ENCODE measurements at regions not wholly inside any gene's neighbourhood (a gene's known extent, or its start where the extent isn't known, plus 50 kb on each side); places are given as distances from the start of the nearest gene placed in this dataset.

GRCh38 chr17:72534265-72534664, 413.4 kb downstream of the SOX9 start:
- DNase-seq (ENCODE audit: extremely low read depth, low read depth, low spot score) = no peak

- DNase-seq (ENCODE audit: extremely low read depth, low read depth, low spot score) = no peak
Measured at GRCh38 chr17:72534776-72535175, 414.0 kb downstream of the SOX9 start.

GRCh38 chr17:72535346-72535745, 414.5 kb downstream of the SOX9 start:
- no peak for DNase-seq (ENCODE audit: extremely low read depth, low read depth, low spot score)

- DNase-seq (ENCODE audit: extremely low read depth, low read depth, low spot score) = no peak
Measured at GRCh38 chr17:72535779-72536178, 415.0 kb downstream of the SOX9 start.

- no peak for DNase-seq (ENCODE audit: extremely low read depth, low read depth, low spot score)
Measured at GRCh38 chr17:72536788-72537187, 416.0 kb downstream of the SOX9 start.

- no peak for DNase-seq (ENCODE audit: extremely low read depth, low read depth, low spot score)
Measured at GRCh38 chr17:72538443-72538842, 417.6 kb downstream of the SOX9 start.

- DNase-seq (ENCODE audit: extremely low read depth, low read depth, low spot score) = no peak
Measured at GRCh38 chr17:72538901-72539352, 418.1 kb downstream of the SOX9 start.

- DNase-seq (ENCODE audit: extremely low read depth, low read depth, low spot score) = no peak
Measured at GRCh38 chr17:72539981-72540897, 419.4 kb downstream of the SOX9 start.

GRCh38 chr17:72542317-72542716, 421.5 kb downstream of the SOX9 start:
- DNase-seq (ENCODE audit: extremely low read depth, low read depth, low spot score) = no peak

- DNase-seq (ENCODE audit: extremely low read depth, low read depth, low spot score) = no peak
Measured at GRCh38 chr17:72545766-72546165, 424.9 kb downstream of the SOX9 start.

GRCh38 chr17:72553051-72553755, 432.4 kb downstream of the SOX9 start:
- DNase-seq (ENCODE audit: extremely low read depth, low read depth, low spot score) = no peak

- DNase-seq (ENCODE audit: extremely low read depth, low read depth, low spot score) = no peak
Measured at GRCh38 chr17:72554508-72554907, 433.7 kb downstream of the SOX9 start.

- no peak for DNase-seq (ENCODE audit: extremely low read depth, low read depth, low spot score)
Measured at GRCh38 chr17:72555052-72555451, 434.2 kb downstream of the SOX9 start.

GRCh38 chr17:72556944-72557826, 436.4 kb downstream of the SOX9 start:
- DNase-seq (ENCODE audit: extremely low read depth, low read depth, low spot score) = no peak

GRCh38 chr17:72558971-72559476, 438.2 kb downstream of the SOX9 start:
- no peak for DNase-seq (ENCODE audit: extremely low read depth, low read depth, low spot score)

- no peak for DNase-seq (ENCODE audit: extremely low read depth, low read depth, low spot score)
Measured at GRCh38 chr17:72560303-72561247, 439.8 kb downstream of the SOX9 start.

GRCh38 chr17:72561266-72561665, 440.4 kb downstream of the SOX9 start:
- DNase-seq (ENCODE audit: extremely low read depth, low read depth, low spot score) = no peak

GRCh38 chr17:72561680-72562079, 440.9 kb downstream of the SOX9 start:
- DNase-seq (ENCODE audit: extremely low read depth, low read depth, low spot score) = no peak

- no peak for DNase-seq (ENCODE audit: extremely low read depth, low read depth, low spot score)
Measured at GRCh38 chr17:72562615-72563188, 441.9 kb downstream of the SOX9 start.
